Smooth muscle cell (in vitro differentiated cells): ENCODE measurements at regions not wholly inside any gene's neighbourhood (a gene's known extent, or its start where the extent isn't known, plus 50 kb on each side); places are given as distances from the start of the nearest gene placed in this dataset.

Source experiments
- DNase-seq: peaks from one replicate; lab custom pipeline; 2025; ENCODE audit not compliant: unreplicated experiment; lab: John Stamatoyannopoulos, UW
- H2AFZ ChIP-seq: fragments of 200-600 bp; sonication (generic); 2 replicates; pipeline ENCODE4 v1.6.0; 2016; ENCODE audit warnings: antibody characterized with exemption, low read depth, mild to moderate bottlenecking
- H3F3A ChIP-seq: fragments of 200-600 bp; sonication (generic); 2 replicates; pipeline ENCODE4 v1.6.0; 2017; ENCODE audit warnings: antibody characterized with exemption, low read depth
- H3K27ac ChIP-seq: fragments of 200-600 bp; sonication (generic); 2 replicates; pipeline ENCODE4 v1.5.1; 2016; ENCODE audit warnings: low read depth, mild to moderate bottlenecking
- H3K27me3 ChIP-seq: fragments of 200-600 bp; sonication (generic); 2 replicates; pipeline ENCODE4 v1.6.1; 2016; ENCODE audit warnings: low read depth, mild to moderate bottlenecking
- H3K36me3 ChIP-seq: fragments of 200-600 bp; sonication (generic); 2 replicates; pipeline ENCODE4 v1.5.1; 2016; ENCODE audit warnings: low read depth
- H3K4me1 ChIP-seq: fragments of 200-600 bp; sonication (generic); 2 replicates; pipeline ENCODE4 v1.5.1; 2016; ENCODE audit warnings: low read depth
- H3K4me2 ChIP-seq: fragments of 200-600 bp; sonication (generic); 2 replicates; pipeline ENCODE4 v1.6.0; 2016; ENCODE audit warnings: mild to moderate bottlenecking
- H3K4me3 ChIP-seq: fragments of 200-600 bp; sonication (generic); 2 replicates; pipeline ENCODE4 v1.5.1; 2016; ENCODE audit warnings: mild to moderate bottlenecking
- H3K79me2 ChIP-seq: fragments of 200-600 bp; sonication (generic); 2 replicates; pipeline ENCODE4 v1.6.0; 2016; ENCODE audit warnings: low read depth, mild to moderate bottlenecking
- H3K9ac ChIP-seq: fragments of 200-600 bp; sonication (generic); 2 replicates; pipeline ENCODE4 v1.6.0; 2016; ENCODE audit warnings: low read depth
- H3K9me3 ChIP-seq: fragments of 200-600 bp; sonication (generic); replicated peaks from 2 replicates; pipeline ENCODE4 v1.5.1; 2016; ENCODE audit warnings: low read depth
- H4K20me1 ChIP-seq: fragments of 200-600 bp; sonication (generic); 2 replicates; pipeline ENCODE4 v1.6.0; 2016; ENCODE audit warnings: low read depth
- CTCF ChIP-seq: fragments of 200-600 bp; sonication (generic); IDR thresholded peaks from 2 replicates; pipeline ENCODE4 v1.5.1; 2017; ENCODE audit warnings: borderline replicate concordance, mild to moderate bottlenecking, antibody characterized with exemption; ENCODE audit not compliant: insufficient read depth, poor library complexity, severe bottlenecking
- WGBS: methylation state at CpG from one replicate; pipeline ENCODE4 v1.1.7; 2016; ENCODE audit warnings: low lambda C conversion rate; 5-methylcytosine and 5-hydroxymethylcytosine counted together

GRCh38 chr1:117752661-117753060 lies 146.8 kb downstream of the TENT5C start:
- Histone ChIP-seq H3K79me2 (no peaks in the 10 kb centered on the region), H3K4me1 (no peaks in the 10 kb centered on the region), H4K20me1 (no peaks in the 10 kb centered on the region), H3K9me3 (no peaks in the 10 kb centered on the region), H3F3A (no peaks in the 10 kb centered on the region), H3K27ac (no peak overlapping the region), H3K36me3 (no peaks in the 10 kb centered on the region), H3K9ac (no peak overlapping the region), H2AFZ (no peak overlapping the region), H3K4me2 (no peak overlapping the region), H3K4me3 (no peak overlapping the region), H3K27me3 (no peaks in the 10 kb centered on the region)
- no peak for DNase-seq
- no peak for TF ChIP-seq CTCF

GRCh38 chr1:117753232-117753631 lies 147.4 kb downstream of the TENT5C start:
- Histone ChIP-seq H2AFZ (no peak overlapping the region), H3K36me3 (no peaks in the 10 kb centered on the region), H3K4me2 (peak overlapping the region; percentile 84), H3F3A (no peaks in the 10 kb centered on the region), H3K4me3 (no peak overlapping the region), H4K20me1 (no peaks in the 10 kb centered on the region), H3K27ac (peak overlapping the region; percentile 0), H3K9ac (no peak overlapping the region), H3K4me1 (no peaks in the 10 kb centered on the region), H3K79me2 (no peaks in the 10 kb centered on the region), H3K27me3 (no peaks in the 10 kb centered on the region), H3K9me3 (no peaks in the 10 kb centered on the region)
- 82% methylated on average over 2 of the region's 3 CpGs for WGBS
- no peak for DNase-seq
- no peak for TF ChIP-seq CTCF

GRCh38 chr1:117753652-117754051 lies 147.8 kb downstream of the TENT5C start:
- Histone ChIP-seq H3K9me3 (no peaks in the 10 kb centered on the region), H2AFZ (peak overlapping the region; percentile 62), H3K36me3 (no peaks in the 10 kb centered on the region), H4K20me1 (no peaks in the 10 kb centered on the region), H3K9ac (no peak overlapping the region), H3K27me3 (no peaks in the 10 kb centered on the region), H3K4me2 (peak overlapping the region; percentile 84), H3K4me1 (no peaks in the 10 kb centered on the region), H3K27ac (no peak overlapping the region), H3K79me2 (no peaks in the 10 kb centered on the region), H3K4me3 (peak overlapping the region; percentile 33), H3F3A (no peaks in the 10 kb centered on the region)
- TF ChIP-seq CTCF: no peak
- WGBS: 21% methylated on average over 5 of the region's 5 CpGs
- DNase-seq: no peak

GRCh38 chr1:117754061-117754969 lies 148.5 kb downstream of the TENT5C start:
- Histone ChIP-seq H2AFZ (peak overlapping the region; percentile 62), H3K27ac (no peak overlapping the region), H3K36me3 (no peaks in the 10 kb centered on the region)

More at GRCh38 chr1:117754061-117754969, 148.5 kb downstream of the TENT5C start:
- WGBS: 23% methylated on average over 9 of the region's 9 CpGs
- Histone ChIP-seq H4K20me1 (no peaks in the 10 kb centered on the region), H3K79me2 (no peaks in the 10 kb centered on the region), H3K4me2 (peak overlapping the region; percentile 84), H3F3A (no peaks in the 10 kb centered on the region), H3K9me3 (no peaks in the 10 kb centered on the region), H3K9ac (no peak overlapping the region), H3K4me1 (no peaks in the 10 kb centered on the region), H3K4me3 (peak overlapping the region; percentile 33), H3K27me3 (no peaks in the 10 kb centered on the region)
- peak; percentile 71 for TF ChIP-seq CTCF
- no peak for DNase-seq
